Panc1 (cell line): ENCODE measurements at regions not wholly inside any gene's neighbourhood (a gene's known extent, or its start where the extent isn't known, plus 50 kb on each side); places are given as distances from the start of the nearest gene placed in this dataset.

Experiments used
- ATAC-seq: fragments of 200-7000 bp; cut with Tn5 transposase; 2 replicates; pipeline ENCODE4 v1.9.1; 2020; ENCODE audit warnings: mild to moderate bottlenecking, moderate library complexity
- BruUV-seq: library from RNA; stranded (reverse); fragments of 400-500 nt; replicated peaks from 2 replicates; lab custom pipeline; 2021; lab: Mats Ljungman, UMichigan
- CTCF ChIA-PET: fragments of 300-600 bp; sonication (Branson Sonifier 250); formaldehyde crosslinking; loops from one replicate; lab custom pipeline; 2022; ENCODE audit warnings: antibody characterized with exemption; lab: Charles Lee
- POLR2A ChIA-PET: fragments of 300-600 bp; sonication (Branson Sonifier 250); formaldehyde crosslinking; loops from one replicate; lab custom pipeline; 2022; ENCODE audit warnings: antibody characterized with exemption; lab: Charles Lee
- DNase-seq: peaks from one replicate; pipeline ENCODE4 v3.0.0-alpha.2; 2010; ENCODE audit warnings: low read depth, low spot score
- H3K27ac ChIP-seq: 2 replicates; pipeline ENCODE4 v1.5.1; 2011; ENCODE audit warnings: mild to moderate bottlenecking, low read length, inconsistent platforms
- H3K27me3 ChIP-seq: fragments of 200-500 bp; sonication (Bioruptor generic); 2 replicates; pipeline ENCODE4 v1.6.0; 2014; ENCODE audit warnings: low read length, inconsistent platforms; ENCODE audit not compliant: control insufficient read depth, insufficient read depth
- H3K36me3 ChIP-seq: fragments of 200-500 bp; sonication (Bioruptor generic); 2 replicates; pipeline ENCODE4 v1.5.1; 2014; ENCODE audit warnings: inconsistent platforms, mild to moderate bottlenecking, low read length, moderate library complexity; ENCODE audit not compliant: control insufficient read depth, insufficient read depth
- H3K4me1 ChIP-seq: 2 replicates; pipeline ENCODE4 v1.5.1; 2011; ENCODE audit warnings: inconsistent platforms, mild to moderate bottlenecking, low read length, moderate library complexity; ENCODE audit not compliant: control insufficient read depth, insufficient read depth
- H3K4me3 ChIP-seq, 2 experiments: 2 replicates each; pipeline ENCODE4 v1.5.1; 2011 to 2012; ENCODE audit warnings: low read depth in 2 of 2, low read length in 2 of 2, mild to moderate bottlenecking in 2 of 2, inconsistent platforms in 1 of 2, moderate library complexity in 1 of 2
- H3K9me3 ChIP-seq: fragments of 200-500 bp; sonication (Bioruptor generic); 2 replicates; pipeline ENCODE4 v1.5.1; 2014; ENCODE audit warnings: low read depth, mild to moderate bottlenecking, inconsistent platforms, low read length, moderate library complexity; ENCODE audit not compliant: control insufficient read depth, insufficient read depth
- POLR2AphosphoS5 ChIP-seq: IDR thresholded peaks from 2 replicates; pipeline ENCODE4 v1.6.1; 2012; ENCODE audit warnings: mild to moderate bottlenecking, low read depth, low read length, moderate library complexity
- SIN3A ChIP-seq: IDR thresholded peaks from 2 replicates; pipeline ENCODE4 v1.6.1; 2012; ENCODE audit warnings: low read depth, mild to moderate bottlenecking, low read length, moderate library complexity, borderline replicate concordance; ENCODE audit not compliant: insufficient read depth
- TCF7L2 ChIP-seq: IDR thresholded peaks from 2 replicates; pipeline ENCODE4 v1.6.1; 2011; ENCODE audit warnings: mild to moderate bottlenecking, low read depth, low read length, inconsistent platforms
- in situ Hi-C: cut with HindIII; loops from 2 replicates; pipeline ENCODE4 v1.10.0; 2016; ENCODE audit warnings: low sequenced_read_pairs, low pct_unique_long_range_greater_than_20kb
- intact Hi-C: fragments of 100-400 bp; cut with micrococcal nuclease; formaldehyde crosslinking; loops from one replicate; pipeline ENCODE4 v1.10.0; 2022; ENCODE audit not compliant: unreplicated experiment
- TF ChIP-seq, protein P1 (sequence below), 2 experiments: IDR thresholded peaks; 2 replicates each; pipeline ENCODE4 v1.6.1; 2011 to 2012; ENCODE audit warnings: low read depth in 2 of 2, control low read depth in 1 of 2, low read length in 1 of 2, mild to moderate bottlenecking in 1 of 2, moderate library complexity in 1 of 2; ENCODE audit not compliant: insufficient read depth in 1 of 2
- TF ChIP-seq, protein P2 (sequence below): fragments of 450-650 bp; IDR thresholded peaks from 2 replicates; pipeline ENCODE4 v1.5.1; 2017; ENCODE audit warnings: mild to moderate bottlenecking

DNA sequence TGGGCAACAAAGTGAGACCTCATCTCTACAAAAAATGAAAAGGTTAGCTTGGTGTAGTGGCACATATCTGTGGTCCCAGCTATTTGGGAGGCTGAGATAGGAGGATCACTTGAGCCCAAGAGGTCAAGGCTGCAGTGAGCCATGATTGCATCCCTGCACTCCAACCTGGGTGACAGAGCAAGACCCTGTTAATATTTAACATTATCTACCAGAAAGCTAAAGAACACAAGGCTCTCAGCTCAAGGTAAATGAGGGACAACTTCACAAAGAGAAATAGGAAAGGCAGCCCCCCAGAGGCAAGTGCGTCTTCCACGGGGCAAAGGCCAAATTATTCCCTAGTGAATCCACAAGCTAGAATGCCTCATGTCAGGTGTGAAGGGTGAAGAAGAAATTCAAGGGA, 109.6 kb upstream of the PFKP start:
- Histone ChIP-seq H3K27me3 (peaks cover 3% of the 10 kb centered on the region; the same call in 1 of the 2 replicates), H3K9me3 (no peaks in the 10 kb centered on the region), H3K4me1 (no peaks in the 10 kb centered on the region), H3K4me3 (no peak overlapping the region), H3K36me3 (no peaks in the 10 kb centered on the region), H3K27ac (no peak overlapping the region)
- TF ChIP-seq, protein P1, sequence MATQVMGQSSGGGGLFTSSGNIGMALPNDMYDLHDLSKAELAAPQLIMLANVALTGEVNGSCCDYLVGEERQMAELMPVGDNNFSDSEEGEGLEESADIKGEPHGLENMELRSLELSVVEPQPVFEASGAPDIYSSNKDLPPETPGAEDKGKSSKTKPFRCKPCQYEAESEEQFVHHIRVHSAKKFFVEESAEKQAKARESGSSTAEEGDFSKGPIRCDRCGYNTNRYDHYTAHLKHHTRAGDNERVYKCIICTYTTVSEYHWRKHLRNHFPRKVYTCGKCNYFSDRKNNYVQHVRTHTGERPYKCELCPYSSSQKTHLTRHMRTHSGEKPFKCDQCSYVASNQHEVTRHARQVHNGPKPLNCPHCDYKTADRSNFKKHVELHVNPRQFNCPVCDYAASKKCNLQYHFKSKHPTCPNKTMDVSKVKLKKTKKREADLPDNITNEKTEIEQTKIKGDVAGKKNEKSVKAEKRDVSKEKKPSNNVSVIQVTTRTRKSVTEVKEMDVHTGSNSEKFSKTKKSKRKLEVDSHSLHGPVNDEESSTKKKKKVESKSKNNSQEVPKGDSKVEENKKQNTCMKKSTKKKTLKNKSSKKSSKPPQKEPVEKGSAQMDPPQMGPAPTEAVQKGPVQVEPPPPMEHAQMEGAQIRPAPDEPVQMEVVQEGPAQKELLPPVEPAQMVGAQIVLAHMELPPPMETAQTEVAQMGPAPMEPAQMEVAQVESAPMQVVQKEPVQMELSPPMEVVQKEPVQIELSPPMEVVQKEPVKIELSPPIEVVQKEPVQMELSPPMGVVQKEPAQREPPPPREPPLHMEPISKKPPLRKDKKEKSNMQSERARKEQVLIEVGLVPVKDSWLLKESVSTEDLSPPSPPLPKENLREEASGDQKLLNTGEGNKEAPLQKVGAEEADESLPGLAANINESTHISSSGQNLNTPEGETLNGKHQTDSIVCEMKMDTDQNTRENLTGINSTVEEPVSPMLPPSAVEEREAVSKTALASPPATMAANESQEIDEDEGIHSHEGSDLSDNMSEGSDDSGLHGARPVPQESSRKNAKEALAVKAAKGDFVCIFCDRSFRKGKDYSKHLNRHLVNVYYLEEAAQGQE (IDR thresholded peaks at IDR 0.05; ENCODE audit: insufficient read depth in 1 of 2, low read depth in 2 of 2, low read length in 1 of 2): no peak
- TF ChIP-seq SIN3A: no peak
- no peak for TF ChIP-seq POLR2AphosphoS5
- no peak for TF ChIP-seq TCF7L2
- TF ChIP-seq, protein P2, sequence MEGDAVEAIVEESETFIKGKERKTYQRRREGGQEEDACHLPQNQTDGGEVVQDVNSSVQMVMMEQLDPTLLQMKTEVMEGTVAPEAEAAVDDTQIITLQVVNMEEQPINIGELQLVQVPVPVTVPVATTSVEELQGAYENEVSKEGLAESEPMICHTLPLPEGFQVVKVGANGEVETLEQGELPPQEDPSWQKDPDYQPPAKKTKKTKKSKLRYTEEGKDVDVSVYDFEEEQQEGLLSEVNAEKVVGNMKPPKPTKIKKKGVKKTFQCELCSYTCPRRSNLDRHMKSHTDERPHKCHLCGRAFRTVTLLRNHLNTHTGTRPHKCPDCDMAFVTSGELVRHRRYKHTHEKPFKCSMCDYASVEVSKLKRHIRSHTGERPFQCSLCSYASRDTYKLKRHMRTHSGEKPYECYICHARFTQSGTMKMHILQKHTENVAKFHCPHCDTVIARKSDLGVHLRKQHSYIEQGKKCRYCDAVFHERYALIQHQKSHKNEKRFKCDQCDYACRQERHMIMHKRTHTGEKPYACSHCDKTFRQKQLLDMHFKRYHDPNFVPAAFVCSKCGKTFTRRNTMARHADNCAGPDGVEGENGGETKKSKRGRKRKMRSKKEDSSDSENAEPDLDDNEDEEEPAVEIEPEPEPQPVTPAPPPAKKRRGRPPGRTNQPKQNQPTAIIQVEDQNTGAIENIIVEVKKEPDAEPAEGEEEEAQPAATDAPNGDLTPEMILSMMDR: no peak
- DNase-seq: no peak
- intact Hi-C loops (no loop called here), in situ Hi-C loops (no loop called here)
- no TSS peak for BruUV-seq
- ChIA-PET POLR2A (no interaction called here), CTCF (no interaction called here)
- ATAC-seq: no peak

DNA sequence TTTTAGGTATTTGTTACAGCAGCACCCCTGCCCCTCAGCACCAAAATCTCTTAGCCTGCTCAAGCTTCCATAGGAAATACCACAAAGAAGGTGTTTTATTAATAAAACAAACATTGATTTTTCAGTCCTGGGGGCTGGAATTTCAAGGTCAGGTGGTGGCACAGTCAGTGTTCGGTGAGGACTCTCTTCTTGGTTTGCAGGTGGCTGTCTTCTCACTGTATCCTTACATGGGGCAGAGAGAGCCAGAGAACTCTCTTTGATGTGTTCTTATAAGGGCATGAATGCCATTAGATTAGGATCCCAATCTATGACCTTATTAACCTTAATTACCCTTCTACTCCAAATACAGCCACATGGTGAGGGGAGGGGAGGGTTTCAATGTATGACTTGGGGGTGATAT, 112.3 kb upstream of the PFKP start:
- in situ Hi-C loops: no loop called here
- no TSS peak for BruUV-seq
- Histone ChIP-seq H3K4me1 (no peaks in the 10 kb centered on the region), H3K9me3 (no peaks in the 10 kb centered on the region), H3K27me3 (peaks cover 3% of the 10 kb centered on the region; the same call in 1 of the 2 replicates), H3K36me3 (no peaks in the 10 kb centered on the region), H3K27ac (no peak overlapping the region), H3K4me3 (no peak overlapping the region)
- intact Hi-C loops: no loop called here
- POLR2A ChIA-PET: no interaction called here
- CTCF ChIA-PET: no interaction called here
- no peak for ATAC-seq
- no peak for DNase-seq
- TF ChIP-seq SIN3A (no peak), TCF7L2 (no peak), POLR2AphosphoS5 (no peak)
- TF ChIP-seq, protein P2: no peak
- TF ChIP-seq, protein P1 (IDR thresholded peaks at IDR 0.05; ENCODE audit: insufficient read depth in 1 of 2, low read depth in 2 of 2, low read length in 1 of 2): no peak
